ENCODE measurements at regions not wholly inside any gene's neighbourhood (a gene's known extent, or its start where the extent isn't known, plus 50 kb on each side); places are given as distances from the start of the nearest gene placed in this dataset.

- no peak for TF ChIP-seq EZH2phosphoT487 (IDR thresholded peaks at IDR 0.05; ENCODE audit: insufficient read depth, low read depth)
- TF ChIP-seq EZH2 (IDR thresholded peaks at IDR 0.05; ENCODE audit: insufficient read depth, poor library complexity, severe bottlenecking): no peak
Observed at GRCh38 chr19:23986623-23987022, 71.9 kb downstream of the ZNF726 start.
